Fibroblast of gingiva (primary cell): ENCODE measurements at regions not wholly inside any gene's neighbourhood (a gene's known extent, or its start where the extent isn't known, plus 50 kb on each side); places are given as distances from the start of the nearest gene placed in this dataset.

Experiments used
- DNase-seq: peaks from one replicate; pipeline ENCODE4 v3.0.0-alpha.2; 2011; ENCODE audit warnings: low read depth

- peak; percentile 32 for DNase-seq
Observed at GRCh38 chr5:110356677-110357076, 369.8 kb downstream of the TMEM232 start.

- no peak for DNase-seq
Observed at GRCh38 chr5:110359221-110359620, 367.2 kb downstream of the TMEM232 start.

- peak; percentile 20 for DNase-seq
Observed at GRCh38 chr5:110361471-110361870, 365.0 kb downstream of the TMEM232 start.

GRCh38 chr5:110362261-110362660 lies 364.2 kb downstream of the TMEM232 start:
- no peak for DNase-seq

- DNase-seq: no peak
Observed at GRCh38 chr5:110366716-110367115, 359.8 kb downstream of the TMEM232 start.
